RPMI7951 (cell line): ENCODE measurements at regions not wholly inside any gene's neighbourhood (a gene's known extent, or its start where the extent isn't known, plus 50 kb on each side); places are given as distances from the start of the nearest gene placed in this dataset.
A peak's percentile ranks its signal among the peaks of the same experiment; 100 is the strongest.

ENCODE experiments used
- DNase-seq: peaks from one replicate; pipeline ENCODE4 v3.0.0-alpha.2; 2012; ENCODE audit warnings: low read depth

DNA sequence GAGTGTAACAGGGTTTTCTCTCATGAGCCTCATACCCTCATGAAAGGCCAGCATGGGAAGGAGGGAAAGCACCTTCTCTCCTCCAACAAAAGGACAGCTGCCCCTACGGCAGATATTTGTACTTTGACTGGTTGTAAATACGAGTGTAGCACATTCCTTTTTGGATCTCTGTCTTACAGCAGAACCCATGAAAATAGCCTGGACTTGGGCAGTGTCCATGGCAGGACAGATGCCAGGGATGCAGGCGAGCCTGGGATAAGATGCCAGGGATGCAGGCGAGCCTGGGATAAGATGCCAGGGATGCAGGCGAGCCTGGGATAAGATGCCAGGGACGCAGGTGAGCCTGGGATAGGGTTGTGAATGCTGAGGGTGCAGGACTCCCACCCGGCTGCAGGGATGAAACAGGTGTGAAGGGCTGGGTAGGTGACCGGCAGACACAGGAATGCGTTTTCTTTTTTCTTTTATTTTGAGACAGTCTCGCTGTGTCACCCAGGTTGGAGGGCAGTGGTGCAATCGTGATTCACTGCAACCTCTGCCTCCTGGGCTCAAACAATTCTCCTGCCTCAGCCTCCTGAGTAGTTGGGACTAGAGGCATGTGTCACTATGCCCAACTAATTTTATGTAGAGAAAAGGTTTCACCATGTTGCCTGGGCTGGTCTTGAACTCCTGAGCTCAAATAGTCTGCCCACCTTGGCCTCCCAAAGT, 120.0 kb downstream of the BEGAIN start:
- no peak for DNase-seq

DNA sequence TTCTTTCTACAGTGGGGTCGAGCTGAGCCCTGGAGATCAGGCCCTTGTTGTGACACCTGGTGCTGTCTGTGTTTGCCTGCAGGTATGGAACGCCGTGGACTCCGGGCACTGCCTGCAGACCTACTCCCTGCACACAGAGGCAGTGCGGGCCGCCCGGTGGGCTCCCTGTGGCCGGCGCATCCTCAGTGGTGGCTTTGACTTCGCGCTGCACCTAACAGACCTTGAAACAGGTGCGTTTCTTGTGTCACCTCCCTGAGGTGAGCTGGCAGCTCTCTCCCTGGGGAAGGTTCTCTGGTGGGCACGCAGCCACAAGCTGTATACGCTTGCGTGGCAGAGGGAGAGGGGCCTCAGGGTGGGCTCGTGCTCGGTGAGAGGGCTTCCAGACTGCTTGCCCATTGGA, 119.3 kb downstream of the BEGAIN start:
- no peak for DNase-seq

DNA sequence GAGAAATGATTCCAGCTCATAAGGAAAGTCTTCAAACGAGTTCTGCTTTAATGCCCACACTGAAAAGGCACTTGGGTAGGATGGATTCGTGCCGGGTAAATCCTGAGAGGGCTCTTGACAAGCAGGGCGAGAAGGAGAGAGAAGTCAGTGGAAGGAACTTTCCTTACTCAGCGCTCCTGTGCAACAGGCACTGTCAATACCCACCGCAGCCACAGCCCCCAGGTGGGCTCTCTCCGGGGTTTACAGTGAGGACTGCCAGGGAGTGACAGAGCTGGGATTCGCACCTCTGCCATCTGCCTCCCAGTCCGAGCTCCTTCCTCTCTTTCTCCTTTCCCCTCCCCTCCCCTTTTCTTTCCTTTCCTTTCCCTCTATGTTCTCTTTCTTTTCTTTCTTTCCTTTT, 118.7 kb downstream of the BEGAIN start:
- DNase-seq, result no peak

DNA sequence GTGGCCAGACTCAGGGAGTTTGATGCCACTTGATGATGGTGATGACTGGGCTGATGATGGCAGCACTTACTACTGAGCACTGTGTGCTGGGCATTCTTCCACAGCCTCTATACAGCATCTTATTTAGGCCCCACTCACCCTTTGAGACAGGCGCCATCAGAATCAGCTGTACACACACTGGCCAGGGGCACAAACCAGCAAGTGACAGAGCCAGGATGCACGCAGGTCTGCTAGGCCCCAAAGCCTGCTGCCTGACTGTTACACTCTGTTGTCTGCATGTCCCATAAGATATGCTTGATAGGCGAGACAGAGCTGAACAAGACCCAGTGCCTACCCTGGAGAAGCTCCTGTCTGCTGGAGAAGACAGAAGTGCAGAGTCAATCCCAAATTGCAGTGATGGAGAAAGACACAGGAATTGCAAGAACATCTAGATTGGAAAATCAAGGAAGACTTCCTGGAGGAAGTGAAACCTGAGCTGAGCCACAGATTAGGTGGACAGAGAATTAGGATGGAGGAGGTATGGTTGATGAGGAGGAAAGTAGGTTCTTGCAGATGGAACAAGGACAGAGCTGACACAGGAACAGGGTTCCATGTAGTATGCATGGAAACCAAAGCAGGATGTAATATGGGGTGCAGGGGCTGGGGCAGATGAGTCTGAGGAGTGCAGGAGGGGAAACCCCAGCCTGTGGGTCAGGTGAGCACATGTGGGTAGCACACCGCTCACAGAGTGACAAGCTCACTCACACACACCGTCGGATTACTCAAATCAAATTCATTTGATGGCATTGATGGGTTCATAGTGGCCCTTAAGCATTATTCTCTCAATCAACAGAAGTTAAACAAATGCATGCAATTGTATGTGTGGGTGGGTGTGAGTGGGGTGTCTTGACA, 117.3 kb downstream of the BEGAIN start:
- DNase-seq, result no peak

- DNase-seq, result no peak
Measured at GRCh38 chr14:100470523-100470897, 116.7 kb downstream of the BEGAIN start.

DNA sequence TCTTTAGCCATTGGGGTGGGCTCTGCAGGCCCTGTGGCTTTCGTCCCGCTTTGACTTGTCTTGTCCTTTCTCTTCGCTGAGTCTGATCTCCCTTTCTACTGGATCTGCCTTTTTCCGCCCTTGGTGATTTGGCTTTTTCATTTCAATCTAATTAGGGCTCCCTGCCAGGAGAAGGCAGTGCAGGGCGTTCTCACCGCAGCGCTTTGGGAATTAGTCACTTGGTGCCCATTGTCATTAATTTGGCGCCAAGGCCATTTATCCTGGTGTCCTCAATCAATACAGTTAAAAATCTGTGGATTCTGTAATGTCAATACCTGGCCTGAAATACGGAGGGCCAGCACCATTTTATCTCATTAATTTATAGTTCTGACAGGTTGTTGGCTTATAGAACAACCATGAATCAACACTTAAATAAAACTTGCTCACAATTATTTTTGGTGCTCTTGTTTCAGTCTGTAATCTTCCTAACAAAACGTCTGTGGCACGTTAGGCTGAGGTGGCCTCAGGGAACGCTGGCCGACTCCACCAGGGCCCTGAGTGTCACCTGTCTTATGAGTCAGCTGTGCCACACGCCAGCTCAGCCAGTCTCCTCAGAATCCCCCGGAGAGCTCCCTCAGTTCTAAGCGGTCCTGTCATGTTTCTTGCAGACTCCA, 115.7 kb downstream of the BEGAIN start:
- peak; percentile 43 for DNase-seq

- DNase-seq, result no peak
Measured at GRCh38 chr14:100472094-100472455, 115.1 kb downstream of the BEGAIN start.

DNA sequence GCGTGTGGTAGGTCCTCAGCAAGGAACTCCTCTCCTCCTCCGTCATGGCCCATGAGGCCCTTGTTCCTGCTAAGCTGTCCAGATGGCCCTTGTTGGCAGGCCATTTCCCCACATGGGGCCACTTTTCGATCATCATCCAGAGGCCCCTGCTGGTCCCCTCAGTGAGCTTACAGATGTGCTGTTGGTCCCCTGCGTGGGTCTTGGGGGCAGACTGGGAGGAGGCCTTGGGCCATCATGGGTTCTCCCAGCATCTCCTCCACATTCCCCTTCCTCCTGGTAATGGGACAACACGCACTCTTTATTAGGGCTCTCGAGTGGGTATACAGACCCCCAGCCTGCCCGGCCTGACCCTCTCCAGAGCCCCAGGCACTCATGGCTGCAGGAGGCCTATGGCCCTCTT, 114.7 kb downstream of the BEGAIN start:
- DNase-seq, result no peak

DNA sequence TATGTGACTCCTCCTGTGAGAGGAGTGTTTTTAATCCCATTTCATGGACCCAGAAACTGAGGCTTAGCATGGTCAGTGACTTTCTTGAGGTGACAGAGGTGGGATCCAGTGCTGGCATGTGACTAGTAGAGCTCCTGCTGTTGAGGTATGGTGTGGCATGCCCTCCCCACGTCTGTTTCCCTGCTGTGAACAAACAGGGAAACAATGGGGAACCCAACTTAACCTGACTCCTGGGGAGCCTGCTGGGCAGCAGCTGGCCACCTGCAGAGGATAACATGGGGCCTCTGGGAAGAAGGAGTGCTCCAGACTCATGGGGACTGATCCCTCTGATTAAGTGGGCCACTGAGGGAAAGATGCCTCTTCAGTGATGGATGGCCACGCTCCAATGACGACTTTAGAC, 114.0 kb downstream of the BEGAIN start:
- no peak for DNase-seq

DNA sequence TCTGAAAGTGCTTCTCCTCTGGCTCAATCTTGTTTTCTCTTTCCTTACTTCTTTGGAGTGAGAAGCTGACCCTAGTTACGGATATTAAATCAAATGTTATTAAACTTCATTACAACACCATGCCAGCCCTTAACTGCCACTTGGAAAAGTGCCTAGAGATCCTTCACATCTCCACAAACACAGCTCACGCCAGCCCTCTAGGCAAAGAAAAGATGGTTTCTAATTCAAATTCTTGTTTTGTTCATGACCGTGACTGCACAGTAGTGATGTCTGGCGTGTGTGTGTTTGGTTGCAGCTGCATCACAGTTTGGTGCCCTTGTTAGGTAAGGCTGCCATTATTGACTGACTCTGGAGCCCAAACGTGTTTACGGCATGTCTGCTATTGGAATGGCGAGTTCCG, 113.0 kb downstream of the BEGAIN start:
- no peak for DNase-seq

DNA sequence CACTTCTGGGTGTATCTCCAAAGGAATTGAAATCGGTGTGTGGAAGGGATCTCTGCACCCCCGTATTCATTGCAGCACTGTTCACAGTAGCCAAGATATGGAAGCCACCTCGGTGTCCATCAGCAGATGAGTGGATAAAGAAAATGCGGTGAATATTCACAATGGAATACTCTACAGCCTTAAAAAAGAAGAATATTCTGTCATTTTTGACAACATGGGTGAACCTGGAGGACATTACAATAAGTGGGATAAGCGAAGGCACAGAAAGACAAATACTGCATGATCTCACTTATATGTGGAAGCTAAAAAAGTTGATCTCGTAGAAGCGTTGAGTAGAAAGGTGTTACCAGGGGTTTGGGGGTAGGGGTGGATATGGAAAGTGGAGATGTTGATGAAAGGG, 111.9 kb downstream of the BEGAIN start:
- DNase-seq, result no peak

DNA sequence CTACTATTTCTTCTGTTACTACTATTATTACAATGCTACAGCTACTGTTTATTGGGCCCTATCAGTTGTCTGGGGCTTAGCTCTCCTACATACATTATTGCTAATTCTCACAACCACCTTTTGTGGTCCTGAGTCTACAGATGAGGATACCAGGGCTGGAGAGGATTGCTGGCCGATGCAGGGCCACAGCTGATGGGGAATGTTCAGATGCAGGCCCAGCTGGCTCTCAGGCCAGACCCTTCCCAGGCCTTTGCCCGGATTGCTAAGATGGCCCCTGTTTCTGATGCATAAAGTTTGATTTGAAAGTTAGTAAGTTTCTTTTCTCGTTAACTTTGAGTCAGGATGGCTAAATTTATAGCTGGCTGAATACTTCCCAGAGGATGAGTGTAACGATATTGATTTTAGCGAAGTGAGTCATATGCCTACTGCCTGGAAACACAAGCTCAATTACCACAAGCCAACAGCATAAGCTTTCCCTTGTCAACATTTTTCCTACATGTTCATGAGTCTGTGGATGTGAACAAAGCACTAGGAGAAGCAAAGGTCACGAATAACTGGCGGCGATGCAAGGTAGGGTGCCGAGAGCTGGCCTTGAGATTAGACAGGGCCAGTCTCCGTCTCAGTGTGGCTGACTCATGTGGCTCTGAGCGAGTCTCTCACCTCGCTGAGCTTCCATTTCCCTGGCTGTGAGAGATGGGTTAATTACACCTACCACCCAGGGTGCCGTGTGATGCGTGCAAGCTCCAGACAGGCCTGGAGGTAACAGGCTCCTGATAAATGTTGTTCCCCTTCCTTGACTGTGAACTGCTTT, 111.0 kb downstream of the BEGAIN start:
- DNase-seq, result peak; percentile 89

DNA sequence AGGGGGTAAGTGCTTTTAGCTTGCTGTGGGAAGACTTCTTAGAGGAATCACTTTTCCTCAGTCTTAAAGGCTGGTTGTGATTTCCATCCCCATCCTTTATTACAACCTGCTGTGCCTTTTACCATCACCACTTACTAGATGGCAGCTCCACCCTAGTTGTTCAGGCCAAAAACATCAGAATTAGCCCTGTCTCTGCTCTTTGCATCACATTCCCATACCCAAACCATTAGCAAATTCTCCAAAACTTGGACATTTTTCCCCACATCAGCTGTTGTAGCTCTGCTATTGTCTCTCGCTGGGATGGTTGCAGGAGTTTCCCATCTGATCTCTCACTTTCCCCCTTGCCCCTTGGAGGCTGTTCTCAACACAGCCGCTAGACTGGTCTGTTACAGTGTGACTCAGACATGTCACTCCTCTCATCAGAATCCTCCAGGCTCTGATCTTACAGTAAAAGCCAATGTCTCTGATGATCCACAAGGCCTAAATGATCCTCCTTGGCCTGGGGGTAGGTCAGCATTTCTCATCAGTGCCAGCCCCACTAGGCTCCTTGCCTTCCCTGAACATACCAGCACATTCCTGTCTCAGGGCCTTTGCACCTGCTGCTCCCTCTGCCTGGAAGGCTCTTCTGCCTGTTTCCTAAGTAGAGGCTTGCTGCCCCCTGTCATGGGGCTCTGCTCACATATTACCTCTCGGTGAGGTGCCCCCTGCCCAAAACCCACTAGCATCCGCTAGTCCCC, 102.5 kb downstream of the BEGAIN start:
- no peak for DNase-seq

- peak; percentile 84 for DNase-seq
Measured at GRCh38 chr14:100486025-100486828, 101.0 kb downstream of the BEGAIN start.
